ENCODE measurements at regions not wholly inside any gene's neighbourhood (a gene's known extent, or its start where the extent isn't known, plus 50 kb on each side); places are given as distances from the start of the nearest gene placed in this dataset.
"Not testable (repeated sequence)": the region's sequence is repeated elsewhere in the genome, so short reads cannot be mapped to it uniquely, and the experiment has no call there.

DNA sequence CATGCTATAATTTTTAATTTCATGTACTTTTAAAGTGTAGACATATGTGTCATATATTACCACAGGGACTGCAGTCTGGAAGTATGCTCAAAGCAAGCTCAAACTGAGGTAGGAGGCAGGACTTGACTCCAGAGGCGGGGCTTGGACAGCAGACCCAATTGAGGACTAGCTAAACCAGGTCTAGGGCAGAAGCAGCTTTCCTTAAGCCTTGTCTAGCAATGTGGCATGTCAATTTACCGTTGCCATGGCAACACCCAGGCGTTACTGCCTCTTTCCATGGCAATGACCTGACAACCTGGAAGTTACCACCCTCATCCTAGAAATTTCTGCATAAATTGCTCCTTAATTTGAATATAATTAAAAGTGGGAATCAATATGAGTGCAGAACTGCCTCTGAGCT, 249.2 kb upstream of the CXorf66 start:
- not testable (repeated sequence) for H2BK120ac ChIP-seq (ENCODE audit: insufficient read depth, low read length, poor library complexity); H3K23ac ChIP-seq (ENCODE audit: low read length); H3K27me3 ChIP-seq (ENCODE audit: insufficient read depth, low read length); DNase-seq; H2AFZ ChIP-seq (ENCODE audit: insufficient read depth, low read length, poor library complexity); H3K18ac ChIP-seq (ENCODE audit: low read length); H3K27ac ChIP-seq (ENCODE audit: low read depth, low read length); H3K4me3 ChIP-seq (ENCODE audit: low read depth, low read length); H3K4ac ChIP-seq (ENCODE audit: low read depth, low read length); H2AK5ac ChIP-seq (ENCODE audit: low read length); H4K8ac ChIP-seq (ENCODE audit: low read depth, low read length); H3K79me2 ChIP-seq (ENCODE audit: control insufficient read depth, insufficient read depth, low read length, poor library complexity); H3K14ac ChIP-seq (ENCODE audit: low read length); H3K4me1 ChIP-seq (ENCODE audit: control insufficient read depth in 1 of 2, insufficient read depth in 2 of 2, low read length in 2 of 2); H4K91ac ChIP-seq (ENCODE audit: low read depth, low read length); H3K4me2 ChIP-seq (ENCODE audit: low read length); H2BK5ac ChIP-seq (ENCODE audit: low read depth, low read length, poor library complexity); H4K12ac ChIP-seq (ENCODE audit: low read depth, low read length); H3K9ac ChIP-seq (ENCODE audit: low read length); H3K79me1 ChIP-seq (ENCODE audit: low read length); H2BK12ac ChIP-seq (ENCODE audit: low read length); H3K9me3 ChIP-seq (ENCODE audit: insufficient read depth, low read depth, low read length); H3K36me3 ChIP-seq (ENCODE audit: control insufficient read depth in 1 of 2, insufficient read depth in 2 of 2, low read length in 2 of 2)
- no CpG with 5 or more reads among the region's 3 CpGs for WGBS (ENCODE audit: extremely low coverage, insufficient coverage, insufficient read length)

DNA sequence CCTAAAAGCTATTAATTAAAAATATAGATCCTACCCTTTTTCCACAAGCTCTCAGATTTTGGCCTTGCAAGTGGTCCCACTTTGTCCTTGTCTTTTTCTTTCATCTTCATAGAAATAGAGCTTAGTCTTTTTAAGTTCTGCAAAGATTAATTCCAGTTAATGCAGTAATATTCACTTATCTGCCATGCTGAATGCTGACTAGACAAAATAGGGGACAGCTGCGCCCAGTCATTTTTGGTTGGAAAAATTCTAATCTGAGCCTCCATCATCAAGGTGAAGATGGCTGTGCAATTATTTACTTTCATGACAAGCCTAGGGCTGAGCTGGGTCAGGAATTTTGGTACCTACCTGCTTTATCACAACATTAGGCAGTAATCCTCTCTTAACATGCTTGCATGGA, 241.3 kb upstream of the CXorf66 start:
- Histone ChIP-seq H3K9me3 (ENCODE audit: insufficient read depth, low read depth, low read length) (no peaks in the 10 kb centered on the region), H3K4ac (ENCODE audit: low read depth, low read length) (no peak overlapping the region), H3K27ac (ENCODE audit: low read depth, low read length) (no peak overlapping the region), H3K4me3 (ENCODE audit: low read depth, low read length) (no peak overlapping the region), H2BK5ac (ENCODE audit: low read depth, low read length, poor library complexity) (no peak overlapping the region), H3K4me2 (ENCODE audit: low read length) (no peak overlapping the region), H4K8ac (ENCODE audit: low read depth, low read length) (no peak overlapping the region), H3K9ac (ENCODE audit: low read length) (no peak overlapping the region), H3K79me2 (ENCODE audit: control insufficient read depth, insufficient read depth, low read length, poor library complexity) (no peaks in the 10 kb centered on the region), H3K14ac (ENCODE audit: low read length) (no peak overlapping the region), H3K23ac (ENCODE audit: low read length) (no peak overlapping the region), H3K27me3 (ENCODE audit: insufficient read depth, low read length) (no peaks in the 10 kb centered on the region), H3K36me3 (ENCODE audit: control insufficient read depth in 1 of 2, insufficient read depth in 2 of 2, low read length in 2 of 2) (no peaks in the 10 kb centered on the region), H2AK5ac (ENCODE audit: low read length) (no peak overlapping the region), H2BK120ac (ENCODE audit: insufficient read depth, low read length, poor library complexity) (no peak overlapping the region), H3K18ac (ENCODE audit: low read length) (no peak overlapping the region), H4K12ac (ENCODE audit: low read depth, low read length) (no peak overlapping the region), H3K4me1 (ENCODE audit: control insufficient read depth in 1 of 2, insufficient read depth in 2 of 2, low read length in 2 of 2) (no peaks in the 10 kb centered on the region), H2AFZ (ENCODE audit: insufficient read depth, low read length, poor library complexity) (no peak overlapping the region), H3K79me1 (ENCODE audit: low read length) (no peaks in the 10 kb centered on the region), H2BK12ac (ENCODE audit: low read length) (no peak overlapping the region), H4K91ac (ENCODE audit: low read depth, low read length) (no peak overlapping the region)
- no peak for DNase-seq
- WGBS (ENCODE audit: extremely low coverage, insufficient coverage, insufficient read length), result no CpG with 5 or more reads among the region's 1 CpG

DNA sequence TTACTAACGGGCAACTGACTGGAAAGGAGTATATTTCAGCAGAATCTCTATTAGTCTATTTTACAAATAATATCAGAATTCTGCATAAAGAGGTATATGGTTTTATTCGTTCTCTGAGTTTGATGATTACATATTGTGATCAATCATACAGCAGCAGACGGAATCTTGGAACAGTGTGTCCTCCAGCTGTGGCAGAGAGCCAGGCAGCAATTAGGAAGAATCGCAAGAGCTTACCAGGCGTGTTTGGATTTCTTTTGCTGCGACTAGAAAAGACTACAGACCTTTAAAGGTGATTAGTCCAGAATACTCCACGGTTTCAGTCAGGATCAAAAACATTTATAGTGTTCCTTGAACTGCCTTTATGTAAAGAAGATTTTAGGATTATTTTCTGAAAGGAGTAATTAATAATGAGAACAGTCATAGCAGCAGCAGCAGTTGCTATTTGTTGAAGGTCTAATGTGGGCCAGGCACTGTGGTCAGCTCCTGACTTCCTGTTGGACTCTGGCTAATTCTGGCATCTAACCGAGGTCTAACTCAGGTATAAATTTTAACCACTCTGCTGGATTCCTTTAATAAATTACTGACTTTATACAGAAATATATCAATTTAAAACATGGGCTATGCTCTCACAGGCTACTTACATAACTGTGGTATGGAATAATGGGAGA, 225.3 kb upstream of the CXorf66 start:
- Histone ChIP-seq H3K4me3 (ENCODE audit: low read depth, low read length) (no peak overlapping the region), H3K4ac (ENCODE audit: low read depth, low read length) (no peak overlapping the region), H2BK12ac (ENCODE audit: low read length) (no peak overlapping the region), H3K9ac (ENCODE audit: low read length) (no peak overlapping the region), H2AFZ (ENCODE audit: insufficient read depth, low read length, poor library complexity) (no peak overlapping the region), H3K79me1 (ENCODE audit: low read length) (no peaks in the 10 kb centered on the region), H3K23ac (ENCODE audit: low read length) (no peak overlapping the region), H3K79me2 (ENCODE audit: control insufficient read depth, insufficient read depth, low read length, poor library complexity) (no peaks in the 10 kb centered on the region), H4K12ac (ENCODE audit: low read depth, low read length) (no peak overlapping the region), H3K4me2 (ENCODE audit: low read length) (no peak overlapping the region), H4K8ac (ENCODE audit: low read depth, low read length) (no peak overlapping the region), H4K91ac (ENCODE audit: low read depth, low read length) (no peak overlapping the region), H3K27me3 (ENCODE audit: insufficient read depth, low read length) (no peaks in the 10 kb centered on the region), H2AK5ac (ENCODE audit: low read length) (no peak overlapping the region), H3K9me3 (ENCODE audit: insufficient read depth, low read depth, low read length) (no peaks in the 10 kb centered on the region), H3K36me3 (ENCODE audit: control insufficient read depth in 1 of 2, insufficient read depth in 2 of 2, low read length in 2 of 2) (no peaks in the 10 kb centered on the region), H3K18ac (ENCODE audit: low read length) (no peak overlapping the region), H3K14ac (ENCODE audit: low read length) (no peak overlapping the region), H3K4me1 (ENCODE audit: control insufficient read depth in 1 of 2, insufficient read depth in 2 of 2, low read length in 2 of 2) (no peaks in the 10 kb centered on the region), H2BK5ac (ENCODE audit: low read depth, low read length, poor library complexity) (no peak overlapping the region), H2BK120ac (ENCODE audit: insufficient read depth, low read length, poor library complexity) (no peak overlapping the region), H3K27ac (ENCODE audit: low read depth, low read length) (no peak overlapping the region)
- no CpG with 5 or more reads among the region's 8 CpGs for WGBS (ENCODE audit: extremely low coverage, insufficient coverage, insufficient read length)
- DNase-seq, result no peak

DNA sequence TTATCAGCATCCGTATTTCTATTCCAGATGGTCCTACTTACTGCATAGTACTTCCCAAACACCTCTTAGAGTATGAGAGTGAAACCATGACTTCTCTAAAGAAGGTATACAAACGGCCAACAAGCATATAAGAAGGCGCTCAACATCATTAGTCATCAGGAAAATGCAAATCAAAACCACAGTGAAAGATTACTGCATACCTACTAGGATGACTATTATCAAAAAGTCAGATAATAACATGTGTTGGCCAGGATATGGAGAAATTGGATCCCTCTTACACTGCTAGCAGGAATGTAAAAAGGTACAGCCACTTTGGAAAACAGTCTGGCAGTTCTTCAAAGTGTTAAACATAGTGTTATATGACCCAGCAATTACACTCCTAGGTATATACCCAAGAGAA, 215.3 kb upstream of the CXorf66 start:
- Histone ChIP-seq H3K4me2 (ENCODE audit: low read length) (no peak overlapping the region), H3K18ac (ENCODE audit: low read length) (no peak overlapping the region), H2AFZ (ENCODE audit: insufficient read depth, low read length, poor library complexity) (no peak overlapping the region), H2BK120ac (ENCODE audit: insufficient read depth, low read length, poor library complexity) (no peak overlapping the region), H2BK12ac (ENCODE audit: low read length) (no peak overlapping the region), H3K79me1 (ENCODE audit: low read length) (no peaks in the 10 kb centered on the region), H3K4ac (ENCODE audit: low read depth, low read length) (no peak overlapping the region), H3K36me3 (ENCODE audit: control insufficient read depth in 1 of 2, insufficient read depth in 2 of 2, low read length in 2 of 2) (no peaks in the 10 kb centered on the region), H4K8ac (ENCODE audit: low read depth, low read length) (no peak overlapping the region), H3K79me2 (ENCODE audit: control insufficient read depth, insufficient read depth, low read length, poor library complexity) (no peaks in the 10 kb centered on the region), H3K9ac (ENCODE audit: low read length) (no peak overlapping the region), H2BK5ac (ENCODE audit: low read depth, low read length, poor library complexity) (no peak overlapping the region), H3K4me3 (ENCODE audit: low read depth, low read length) (no peak overlapping the region), H3K27me3 (ENCODE audit: insufficient read depth, low read length) (no peaks in the 10 kb centered on the region), H2AK5ac (ENCODE audit: low read length) (no peak overlapping the region), H4K12ac (ENCODE audit: low read depth, low read length) (no peak overlapping the region), H3K23ac (ENCODE audit: low read length) (no peak overlapping the region), H3K4me1 (ENCODE audit: control insufficient read depth in 1 of 2, insufficient read depth in 2 of 2, low read length in 2 of 2) (no peaks in the 10 kb centered on the region), H4K91ac (ENCODE audit: low read depth, low read length) (no peak overlapping the region), H3K27ac (ENCODE audit: low read depth, low read length) (no peak overlapping the region), H3K14ac (ENCODE audit: low read length) (no peak overlapping the region), H3K9me3 (ENCODE audit: insufficient read depth, low read depth, low read length) (no peaks in the 10 kb centered on the region)
- no peak for DNase-seq
- WGBS (ENCODE audit: extremely low coverage, insufficient coverage, insufficient read length), result no CpG with 5 or more reads among the region's 3 CpGs

All from trophoblast cell (in vitro differentiated cells and primary cell).